ENCODE measurements at regions not wholly inside any gene's neighbourhood (a gene's known extent, or its start where the extent isn't known, plus 50 kb on each side); places are given as distances from the start of the nearest gene placed in this dataset.

- no peak for TF ChIP-seq CTCF (IDR thresholded peaks at IDR 0.05)
- TF ChIP-seq POLR2A (IDR thresholded peaks at IDR 0.05): no peak
Observed at GRCh38 chr11:122412581-122412980, 242.9 kb upstream of the UBASH3B start.
